Ovary (tissue), 3 donors: ENCODE measurements at regions not wholly inside any gene's neighbourhood (a gene's known extent, or its start where the extent isn't known, plus 50 kb on each side); places are given as distances from the start of the nearest gene placed in this dataset.

Experiments
- POLR2A ChIP-seq: fragments of 450-650 bp; IDR thresholded peaks from one replicate; pipeline ENCODE4 v1.6.1; 2017; ENCODE audit warnings: antibody characterized with exemption, mild to moderate bottlenecking, moderate library complexity
- TF ChIP-seq, protein P1 (sequence below), 3 donors: fragments of 450-650 bp in 2 of 3; fragments of 200-600 bp in 1 of 3; IDR thresholded peaks; one replicate each; pipeline versions ENCODE4 v1.5.1 to v1.8.0; 2016 to 2022; ENCODE audit warnings: antibody characterized with exemption in 3 of 3, mild to moderate bottlenecking in 1 of 3
- donor health status: DM: no; HTN: no; CAD: no.

DNA sequence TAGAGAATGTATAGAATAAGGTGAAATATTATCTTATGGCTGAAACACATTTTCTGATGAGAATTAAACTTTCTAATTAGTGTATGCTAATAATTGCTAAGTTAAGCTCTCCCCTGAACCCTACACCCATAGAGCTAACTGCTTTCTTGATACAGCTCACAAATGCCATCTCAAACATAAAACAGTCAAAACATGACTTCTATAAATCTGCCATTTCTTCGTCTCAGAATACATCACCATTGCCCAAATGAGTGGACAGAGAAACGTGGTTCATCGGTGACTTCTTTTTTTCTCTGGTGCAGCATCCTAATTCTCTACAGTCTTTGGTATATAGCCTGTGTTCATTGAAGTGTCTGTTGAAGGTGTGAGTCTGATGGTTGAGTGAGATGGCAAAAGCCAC lies 554.6 kb downstream of the NLGN4X start:
- TF ChIP-seq, protein P1, sequence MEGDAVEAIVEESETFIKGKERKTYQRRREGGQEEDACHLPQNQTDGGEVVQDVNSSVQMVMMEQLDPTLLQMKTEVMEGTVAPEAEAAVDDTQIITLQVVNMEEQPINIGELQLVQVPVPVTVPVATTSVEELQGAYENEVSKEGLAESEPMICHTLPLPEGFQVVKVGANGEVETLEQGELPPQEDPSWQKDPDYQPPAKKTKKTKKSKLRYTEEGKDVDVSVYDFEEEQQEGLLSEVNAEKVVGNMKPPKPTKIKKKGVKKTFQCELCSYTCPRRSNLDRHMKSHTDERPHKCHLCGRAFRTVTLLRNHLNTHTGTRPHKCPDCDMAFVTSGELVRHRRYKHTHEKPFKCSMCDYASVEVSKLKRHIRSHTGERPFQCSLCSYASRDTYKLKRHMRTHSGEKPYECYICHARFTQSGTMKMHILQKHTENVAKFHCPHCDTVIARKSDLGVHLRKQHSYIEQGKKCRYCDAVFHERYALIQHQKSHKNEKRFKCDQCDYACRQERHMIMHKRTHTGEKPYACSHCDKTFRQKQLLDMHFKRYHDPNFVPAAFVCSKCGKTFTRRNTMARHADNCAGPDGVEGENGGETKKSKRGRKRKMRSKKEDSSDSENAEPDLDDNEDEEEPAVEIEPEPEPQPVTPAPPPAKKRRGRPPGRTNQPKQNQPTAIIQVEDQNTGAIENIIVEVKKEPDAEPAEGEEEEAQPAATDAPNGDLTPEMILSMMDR (IDR thresholded peaks at IDR 0.05), result no peak
- no peak for TF ChIP-seq POLR2A
